HCT116 (cell line): ENCODE measurements at regions not wholly inside any gene's neighbourhood (a gene's known extent, or its start where the extent isn't known, plus 50 kb on each side); places are given as distances from the start of the nearest gene placed in this dataset.

Source experiments
- EZH2 ChIP-seq: fragments of 200-600 bp; sonication (generic); IDR thresholded peaks from 2 replicates; pipeline ENCODE4 v1.6.1; 2017; ENCODE audit warnings: antibody characterized with exemption, mixed run types
- TF ChIP-seq, protein P1 (sequence below), 3 experiments: fragments of 200-600 bp in 1 of 3; sonication (generic) in 1 of 3; IDR thresholded peaks in 2 of 3; conservative IDR thresholded peaks in 1 of 3; 2 replicates each; pipeline ENCODE4 v1.5.1; 2012 to 2017; ENCODE audit warnings: low read depth in 2 of 3, low read length in 2 of 3, antibody characterized with exemption in 1 of 3, borderline replicate concordance in 1 of 3, control low read depth in 1 of 3, mild to moderate bottlenecking in 1 of 3, mixed read lengths in 1 of 3, mixed run types in 1 of 3, moderate library complexity in 1 of 3; ENCODE audit not compliant: insufficient read depth in 1 of 3

- TF ChIP-seq, protein P1, sequence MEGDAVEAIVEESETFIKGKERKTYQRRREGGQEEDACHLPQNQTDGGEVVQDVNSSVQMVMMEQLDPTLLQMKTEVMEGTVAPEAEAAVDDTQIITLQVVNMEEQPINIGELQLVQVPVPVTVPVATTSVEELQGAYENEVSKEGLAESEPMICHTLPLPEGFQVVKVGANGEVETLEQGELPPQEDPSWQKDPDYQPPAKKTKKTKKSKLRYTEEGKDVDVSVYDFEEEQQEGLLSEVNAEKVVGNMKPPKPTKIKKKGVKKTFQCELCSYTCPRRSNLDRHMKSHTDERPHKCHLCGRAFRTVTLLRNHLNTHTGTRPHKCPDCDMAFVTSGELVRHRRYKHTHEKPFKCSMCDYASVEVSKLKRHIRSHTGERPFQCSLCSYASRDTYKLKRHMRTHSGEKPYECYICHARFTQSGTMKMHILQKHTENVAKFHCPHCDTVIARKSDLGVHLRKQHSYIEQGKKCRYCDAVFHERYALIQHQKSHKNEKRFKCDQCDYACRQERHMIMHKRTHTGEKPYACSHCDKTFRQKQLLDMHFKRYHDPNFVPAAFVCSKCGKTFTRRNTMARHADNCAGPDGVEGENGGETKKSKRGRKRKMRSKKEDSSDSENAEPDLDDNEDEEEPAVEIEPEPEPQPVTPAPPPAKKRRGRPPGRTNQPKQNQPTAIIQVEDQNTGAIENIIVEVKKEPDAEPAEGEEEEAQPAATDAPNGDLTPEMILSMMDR (IDR thresholded peaks at IDR 0.05 in 2 of 3, conservative IDR thresholded peaks at IDR 0.05 in 1 of 3; ENCODE audit: borderline replicate concordance in 1 of 3, insufficient read depth in 1 of 3, low read depth in 2 of 3, low read length in 2 of 3): no peak
- TF ChIP-seq EZH2: no peak
These were observed 483.7 kb downstream of the USP25 start for GRCh38 chr21:16213518-16213917.
